GM12878 (cell line): ENCODE measurements at regions not wholly inside any gene's neighbourhood (a gene's known extent, or its start where the extent isn't known, plus 50 kb on each side); places are given as distances from the start of the nearest gene placed in this dataset.

ENCODE experiments used
- ATAC-seq: fragments of 200-7000 bp; cut with Tn5 transposase; 3 replicates; pipeline ENCODE4 v1.9.1; 2020; ENCODE audit warnings: mild to moderate bottlenecking, moderate library complexity
- BruUV-seq: library from RNA; stranded (reverse); fragments of 400-500 nt; replicated peaks from 2 replicates; lab custom pipeline; 2021; lab: Mats Ljungman, UMichigan
- CTCF ChIA-PET: fragments of 300-600 bp; sonication (Branson Sonifier 250); formaldehyde crosslinking; extraction: SDS; loops from one replicate; lab custom pipeline; 2021; ENCODE audit warnings: inconsistent platforms; lab: Yijun Ruan, JAX
- POLR2A ChIA-PET: fragments of 350-600 bp; formaldehyde crosslinking; extraction: SDS; loops from one replicate; lab custom pipeline; 2021; ENCODE audit warnings: inconsistent platforms; lab: Charles Lee
- RAD21 ChIA-PET: fragments of 300-600 bp; sonication (Branson Sonifier 250); formaldehyde crosslinking; loops from one replicate; lab custom pipeline; 2023; ENCODE audit warnings: antibody characterized with exemption; ENCODE audit not compliant: unreplicated experiment; lab: Charles Lee
- SMC1A ChIA-PET: fragments of 300-600 bp; sonication (Branson Sonifier 250); formaldehyde crosslinking; loops from one replicate; lab custom pipeline; 2023; ENCODE audit not compliant: unreplicated experiment, uncharacterized antibody; lab: Charles Lee
- DNase-seq: peaks from one replicate; pipeline ENCODE4 v3.0.0-alpha.2; 2011; ENCODE audit warnings: low read depth, low spot score
- FAIRE-seq: peaks from 3 replicates; lab custom pipeline; 2011; peaks lifted over from hg19 to GRCh38; lab: Jason Lieb, UNC
- H2AFZ ChIP-seq: 2 replicates; pipeline ENCODE4 v1.6.0; 2011; ENCODE audit warnings: low read depth, low read length, control low read depth; ENCODE audit not compliant: control insufficient read depth
- H3K27ac ChIP-seq: 2 replicates; pipeline ENCODE4 v1.5.1; 2011; ENCODE audit warnings: control low read depth; ENCODE audit not compliant: control insufficient read depth, insufficient read depth
- H3K27me3 ChIP-seq, 2 experiments: replicated peaks in 1 of 2; 2 replicates each; pipeline versions ENCODE4 v1.6.0 to v1.6.1; 2011; ENCODE audit warnings: low read length in 1 of 2; ENCODE audit not compliant: control insufficient read depth in 2 of 2, insufficient read depth in 2 of 2
- H3K36me3 ChIP-seq, 2 experiments: 2 replicates each; pipeline ENCODE4 v1.5.1; 2011; ENCODE audit warnings: low read length in 1 of 2; ENCODE audit not compliant: control insufficient read depth in 2 of 2, insufficient read depth in 2 of 2
- H3K4me1 ChIP-seq: 2 replicates; pipeline ENCODE4 v1.6.1; 2011; ENCODE audit warnings: mild to moderate bottlenecking, low read length, moderate library complexity, mixed read lengths; ENCODE audit not compliant: control insufficient read depth, insufficient read depth
- H3K4me2 ChIP-seq: 2 replicates; pipeline ENCODE4 v1.6.0; 2011; ENCODE audit warnings: control low read depth; ENCODE audit not compliant: control insufficient read depth, insufficient read depth
- H3K4me3 ChIP-seq: fragments of 200-600 bp; sonication (generic); 2 replicates; pipeline ENCODE4 v1.5.1; 2016
- H3K79me2 ChIP-seq: 2 replicates; pipeline ENCODE4 v1.6.0; 2011; ENCODE audit warnings: low read length; ENCODE audit not compliant: control insufficient read depth, insufficient read depth
- H3K9ac ChIP-seq: 2 replicates; pipeline ENCODE4 v1.8.0; 2011; ENCODE audit warnings: low read length, control low read depth, mixed read lengths; ENCODE audit not compliant: control insufficient read depth, insufficient read depth
- H3K9me3 ChIP-seq: replicated peaks from 3 replicates; pipeline ENCODE4 v1.5.1; 2011; ENCODE audit warnings: mild to moderate bottlenecking, low read length; ENCODE audit not compliant: control insufficient read depth, insufficient read depth
- H4K20me1 ChIP-seq: 2 replicates; pipeline ENCODE4 v1.6.0; 2011; ENCODE audit not compliant: control insufficient read depth, insufficient read depth
- CBFB ChIP-seq: IDR thresholded peaks from 2 replicates; pipeline ENCODE4 v1.6.1; 2016; ENCODE audit warnings: antibody characterized with exemption, low read depth
- CEBPB ChIP-seq, 2 experiments: fragments of 150-350 bp in 1 of 2; IDR thresholded peaks; 2 replicates each; pipeline ENCODE4 v1.6.1; 2012 to 2014; ENCODE audit warnings: low read depth in 2 of 2, low read length in 2 of 2, borderline replicate concordance in 1 of 2, inconsistent platforms in 1 of 2
- CHD4 ChIP-seq: fragments of 200-600 bp; sonication (generic); IDR thresholded peaks from 2 replicates; pipeline ENCODE4 v1.6.1; 2016; ENCODE audit warnings: mild to moderate bottlenecking
- CREM ChIP-seq: IDR thresholded peaks from 2 replicates; pipeline ENCODE4 v1.6.1; 2014; ENCODE audit warnings: antibody characterized with exemption, low read depth
- EP300 ChIP-seq, 2 experiments: fragments of 150-350 bp in 1 of 2; IDR thresholded peaks; 2 replicates each; pipeline ENCODE4 v1.6.1; 2011 to 2012; ENCODE audit warnings: low read depth in 2 of 2, low read length in 2 of 2, borderline replicate concordance in 1 of 2, improper control_type of control experiment in 1 of 2, inconsistent platforms in 1 of 2; ENCODE audit not compliant: control insufficient read depth in 1 of 2
- RB1 ChIP-seq: fragments of 450-650 bp; formaldehyde crosslinking; IDR thresholded peaks from 2 replicates; pipeline ENCODE4 v1.6.1; 2017; ENCODE audit warnings: mild to moderate bottlenecking, borderline replicate concordance
- SIX5 ChIP-seq: IDR thresholded peaks from 2 replicates; pipeline ENCODE4 v1.6.1; 2011; ENCODE audit warnings: mild to moderate bottlenecking, low read depth, low read length, moderate library complexity; ENCODE audit not compliant: severe bottlenecking
- SMARCA5 ChIP-seq: fragments of 450-650 bp; IDR thresholded peaks from 2 replicates; pipeline ENCODE4 v1.6.1; 2017; ENCODE audit warnings: mild to moderate bottlenecking
- WGBS: methylation state at CpG from one replicate; pipeline ENCODE4 v1.1.6; 2016; ENCODE audit warnings: low lambda C conversion rate; ENCODE audit not compliant: insufficient replicate concordance, insufficient coverage; ENCODE audit errors: missing lambda C conversion rate; 5-methylcytosine and 5-hydroxymethylcytosine counted together
- in situ Hi-C: fragments of 300-500 bp; cut with MboI; formaldehyde crosslinking; loops from 9 replicates; pipeline ENCODE4 v1.14.3; 2018; ENCODE audit warnings: mixed read lengths
- intact Hi-C: fragments of 100-400 bp; cut with micrococcal nuclease; formaldehyde crosslinking; loops from one replicate; pipeline ENCODE4 v1.14.2; 2022; ENCODE audit not compliant: unreplicated experiment
- TF ChIP-seq, protein P1 (sequence below): IDR thresholded peaks from 2 replicates; pipeline ENCODE4 v1.6.1; 2011; ENCODE audit warnings: low read depth, low read length, improper control_type of control experiment, borderline replicate concordance
- TF ChIP-seq, protein P2 (sequence below): IDR thresholded peaks from 2 replicates; pipeline ENCODE4 v1.6.1; 2012; ENCODE audit warnings: low read depth, low read length, improper control_type of control experiment

DNA sequence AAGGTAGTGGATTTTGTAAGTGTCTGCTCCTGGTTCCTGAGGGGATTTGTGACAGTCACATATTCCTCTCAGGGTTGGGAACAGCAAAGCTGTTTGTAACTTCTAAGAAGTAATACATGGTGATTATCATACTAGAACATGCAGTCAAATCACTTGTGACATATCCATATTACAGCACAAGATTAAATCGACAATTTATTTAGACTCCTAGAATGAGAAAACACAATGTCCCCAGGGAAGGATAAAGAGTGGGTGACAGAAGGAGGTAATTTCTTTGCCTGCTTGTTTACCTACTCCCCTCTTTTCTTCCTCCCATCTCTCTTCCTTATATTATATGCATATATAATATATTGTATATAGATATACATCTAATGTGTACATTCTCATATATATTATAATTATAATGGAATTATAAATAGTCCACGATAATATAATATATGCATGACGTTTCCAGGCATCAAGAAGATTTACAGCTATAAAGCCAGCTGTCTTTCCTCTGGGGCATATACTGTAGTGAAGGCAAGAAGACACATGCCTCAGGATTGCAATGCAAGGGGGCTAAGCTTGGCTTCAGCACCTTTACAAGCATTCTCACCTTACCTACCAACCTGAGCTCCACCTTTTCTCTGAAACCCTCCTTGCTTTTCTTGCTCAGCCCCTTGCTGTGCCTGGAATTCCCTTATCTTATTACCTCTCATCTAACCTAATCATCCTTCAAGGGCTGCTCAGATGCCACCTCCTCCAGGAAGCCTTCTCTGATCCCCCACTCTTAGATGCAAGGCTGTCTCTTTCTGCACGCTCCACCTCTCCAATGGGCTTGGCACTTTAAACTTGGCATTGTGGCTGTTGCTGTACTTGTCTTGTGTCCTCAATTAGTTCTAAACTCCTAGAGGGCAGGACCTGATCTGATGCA, 73.1 kb upstream of the PIAS1 start:
- WGBS = 90% methylated on average over 4 of the region's 4 CpGs

More for the DNA sequence above, 73.1 kb upstream of the PIAS1 start:
- no peaks in the 10 kb centered on the region; the same call in 2 of the 3 replicates for H3K9me3 ChIP-seq
- no peaks in the 10 kb centered on the region for H3K4me1 ChIP-seq
- H4K20me1 ChIP-seq = no peaks in the 10 kb centered on the region
- no peak for TF ChIP-seq SIX5
- no peak for TF ChIP-seq CEBPB (IDR thresholded peaks at IDR 0.05; ENCODE audit: borderline replicate concordance in 1 of 2, low read depth in 2 of 2, low read length in 2 of 2)
- no peak for TF ChIP-seq SMARCA5
- TF ChIP-seq, protein P1, sequence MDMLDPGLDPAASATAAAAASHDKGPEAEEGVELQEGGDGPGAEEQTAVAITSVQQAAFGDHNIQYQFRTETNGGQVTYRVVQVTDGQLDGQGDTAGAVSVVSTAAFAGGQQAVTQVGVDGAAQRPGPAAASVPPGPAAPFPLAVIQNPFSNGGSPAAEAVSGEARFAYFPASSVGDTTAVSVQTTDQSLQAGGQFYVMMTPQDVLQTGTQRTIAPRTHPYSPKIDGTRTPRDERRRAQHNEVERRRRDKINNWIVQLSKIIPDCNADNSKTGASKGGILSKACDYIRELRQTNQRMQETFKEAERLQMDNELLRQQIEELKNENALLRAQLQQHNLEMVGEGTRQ = no peak
- TF ChIP-seq, protein P2, sequence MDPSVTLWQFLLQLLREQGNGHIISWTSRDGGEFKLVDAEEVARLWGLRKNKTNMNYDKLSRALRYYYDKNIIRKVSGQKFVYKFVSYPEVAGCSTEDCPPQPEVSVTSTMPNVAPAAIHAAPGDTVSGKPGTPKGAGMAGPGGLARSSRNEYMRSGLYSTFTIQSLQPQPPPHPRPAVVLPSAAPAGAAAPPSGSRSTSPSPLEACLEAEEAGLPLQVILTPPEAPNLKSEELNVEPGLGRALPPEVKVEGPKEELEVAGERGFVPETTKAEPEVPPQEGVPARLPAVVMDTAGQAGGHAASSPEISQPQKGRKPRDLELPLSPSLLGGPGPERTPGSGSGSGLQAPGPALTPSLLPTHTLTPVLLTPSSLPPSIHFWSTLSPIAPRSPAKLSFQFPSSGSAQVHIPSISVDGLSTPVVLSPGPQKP = no peak
- TF ChIP-seq CHD4 = no peak
- TF ChIP-seq CREM = no peak
- TF ChIP-seq EP300 (IDR thresholded peaks at IDR 0.05; ENCODE audit: borderline replicate concordance in 1 of 2, control insufficient read depth in 1 of 2, low read depth in 2 of 2, low read length in 2 of 2) = no peak
- TF ChIP-seq CBFB = no peak
- no peak for TF ChIP-seq RB1
- no peak overlapping the region for H3K27ac ChIP-seq
- no peak overlapping the region for H3K4me3 ChIP-seq
- no TSS peak for BruUV-seq
- ChIA-PET SMC1A (interaction anchor here (1.0 to 1.5 kb wide), 3 partner anchors 9 to 23 kb away, joined by 3 to 4 read pairs (median 3); no protein-coding TSS in a partner anchor), CTCF (interaction anchor here (1.0 kb wide), 1 partner anchor 118 kb away, joined by 3 read pairs; no protein-coding TSS in a partner anchor), RAD21 (no interaction called here), POLR2A (interaction anchor here (0.6 kb wide), 1 partner anchor 29 kb away, joined by 4 read pairs; no protein-coding TSS in a partner anchor)
- H3K27me3 ChIP-seq = no peaks in the 10 kb centered on the region
- no peak for DNase-seq
- no peak for ATAC-seq
- H3K36me3 ChIP-seq = no peaks in the 10 kb centered on the region
- no peak overlapping the region for H2AFZ ChIP-seq
- H3K9ac ChIP-seq = no peak overlapping the region
- in situ Hi-C loops (no loop called here), intact Hi-C loops (no loop called here)
- no peak overlapping the region for H3K4me2 ChIP-seq
- FAIRE-seq = no peak
- H3K79me2 ChIP-seq = no peaks in the 10 kb centered on the region
